ENCODE measurements at regions not wholly inside any gene's neighbourhood (a gene's known extent, or its start where the extent isn't known, plus 50 kb on each side); places are given as distances from the start of the nearest gene placed in this dataset.
"Not testable (repeated sequence)": the region's sequence is repeated elsewhere in the genome, so short reads cannot be mapped to it uniquely, and the experiment has no call there.

DNA sequence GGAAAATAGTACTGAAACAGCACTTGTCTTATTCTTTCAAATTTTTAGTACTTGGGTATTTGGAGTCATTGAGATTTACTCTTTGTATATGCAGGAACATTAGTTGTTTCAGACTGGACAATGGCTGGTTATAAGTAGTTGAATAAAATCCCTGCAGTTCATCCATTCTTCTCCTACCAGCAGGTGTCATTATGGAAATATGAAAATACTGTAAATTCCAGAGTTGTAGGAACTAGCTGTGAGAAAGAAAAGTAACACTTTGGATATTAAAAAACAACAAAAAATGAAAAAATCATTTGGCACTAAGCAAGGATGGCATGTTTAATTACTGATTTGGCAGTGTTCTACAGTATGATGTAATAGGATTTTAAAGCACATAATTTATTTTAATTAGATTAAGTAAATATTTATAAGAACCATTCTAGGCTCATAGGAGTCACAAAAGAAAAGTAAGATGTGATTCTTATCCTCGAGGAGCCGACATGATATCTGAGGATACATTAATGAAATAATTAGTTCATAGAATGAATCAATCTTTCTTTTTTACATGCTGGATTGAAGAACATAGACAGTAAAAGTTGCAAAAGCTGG, 155.3 kb downstream of the KCNRG start:
- intact Hi-C loops (cut with DNase I) = no loop called here
- DNase-seq (no peak), ATAC-seq (ENCODE audit: poor library complexity) (no peak)

DNA sequence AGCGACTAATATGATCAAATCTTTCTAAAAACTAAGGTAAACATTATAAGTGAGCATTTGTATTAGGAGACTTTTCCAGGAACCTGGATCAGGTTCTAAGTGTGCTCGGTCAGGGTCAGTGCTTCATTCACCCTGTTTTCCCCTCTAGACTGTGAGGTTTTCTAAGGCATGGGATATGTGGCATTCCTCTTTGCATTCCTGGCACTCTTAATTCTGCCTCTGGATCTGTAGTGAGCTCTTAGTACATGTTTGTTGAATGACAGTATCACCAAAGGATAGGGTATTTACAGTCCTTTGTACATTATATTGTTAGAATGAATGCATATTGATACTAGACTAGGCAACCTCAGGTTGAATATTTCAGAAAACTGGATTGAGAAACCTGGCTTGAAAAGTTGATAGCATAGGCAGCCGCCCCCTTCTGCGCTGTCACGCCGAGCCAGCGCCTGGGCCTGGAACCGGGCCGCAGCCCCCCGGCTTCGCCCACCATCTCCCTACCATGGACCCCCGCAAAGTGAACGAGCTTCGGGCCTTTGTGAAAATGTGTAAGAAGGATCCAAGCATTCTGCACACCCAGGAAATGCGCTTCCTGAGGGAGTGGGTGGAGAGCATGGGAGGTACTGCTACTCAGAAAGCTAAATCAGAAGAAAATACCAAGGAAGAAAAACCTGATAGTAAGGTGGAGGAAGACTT, 156.5 kb downstream of the KCNRG start:
- intact Hi-C loops (cut with DNase I) = no loop called here

DNA sequence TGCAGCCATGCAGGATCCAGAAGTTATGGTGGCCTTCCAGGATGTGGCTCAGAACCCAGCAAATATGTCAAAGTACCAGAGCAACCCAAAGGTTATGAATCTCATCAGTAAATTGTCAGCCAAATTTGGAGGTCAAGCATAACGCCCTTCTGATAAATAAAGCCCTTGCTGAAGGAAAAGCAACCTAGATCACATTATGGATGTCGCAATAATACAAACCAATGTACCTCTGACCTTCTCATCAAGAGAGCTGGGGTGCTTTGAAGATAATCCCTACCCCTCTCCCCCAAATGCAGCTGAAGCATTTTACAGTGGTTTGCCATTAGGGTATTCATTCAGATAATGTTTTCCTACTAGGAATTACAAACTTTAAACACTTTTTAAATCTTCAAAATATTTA, 157.8 kb downstream of the KCNRG start:
- ATAC-seq (ENCODE audit: poor library complexity); DNase-seq; intact Hi-C loops (cut with DNase I): not testable (repeated sequence)

More for the DNA sequence above, 156.5 kb downstream of the KCNRG start:
- ATAC-seq (ENCODE audit: poor library complexity) (no peak), DNase-seq (no peak)

DNA sequence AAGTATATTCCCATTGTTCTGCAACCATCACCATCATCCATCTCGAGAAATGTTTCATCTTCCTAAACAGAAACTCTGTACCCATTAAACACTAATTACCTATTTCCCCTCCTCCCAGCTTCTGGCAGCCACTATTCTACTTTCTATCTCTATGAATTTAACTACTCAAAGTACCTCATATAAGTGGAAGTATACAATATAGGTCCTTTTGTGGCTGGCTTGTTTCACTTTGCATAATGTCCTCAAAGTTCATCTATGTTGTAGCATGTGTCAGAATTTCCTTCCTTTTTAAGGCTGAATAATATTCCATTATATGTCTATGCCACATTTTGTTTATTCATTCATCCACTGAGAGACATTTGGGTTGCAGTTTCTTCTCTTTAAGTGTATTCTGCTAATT, 159.4 kb downstream of the KCNRG start:
- no peak for ATAC-seq (ENCODE audit: poor library complexity)
- DNase-seq = no peak
- intact Hi-C loops (cut with DNase I) = no loop called here

DNA sequence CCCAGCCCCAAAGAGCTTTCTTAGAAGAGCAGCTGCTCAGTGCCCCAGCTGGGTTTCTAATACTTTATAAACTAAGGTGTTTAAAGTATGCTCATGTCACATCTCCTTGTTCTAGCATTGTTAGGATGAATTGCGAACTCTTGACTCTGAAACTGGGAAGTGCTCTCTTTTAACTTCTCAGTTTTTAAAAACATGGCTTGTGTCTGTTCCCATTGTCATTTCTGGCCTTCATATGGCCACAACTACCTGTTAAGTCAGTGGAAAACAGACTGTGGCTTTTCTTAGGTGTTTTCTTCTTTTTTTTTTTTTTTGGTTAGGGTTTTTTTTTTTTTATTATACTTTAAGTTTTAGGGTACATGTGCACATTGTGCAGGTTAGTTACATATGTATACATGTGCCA, 164.7 kb downstream of the KCNRG start:
- intact Hi-C loops (cut with DNase I) = no loop called here

GRCh38 chr13:50185769-50186763, 170.8 kb downstream of the KCNRG start:
- ATAC-seq (ENCODE audit: poor library complexity); intact Hi-C loops (cut with DNase I); DNase-seq: not testable (repeated sequence)

More for the DNA sequence above, 164.7 kb downstream of the KCNRG start:
- DNase-seq = no peak
- ATAC-seq (ENCODE audit: poor library complexity) = no peak

DNA sequence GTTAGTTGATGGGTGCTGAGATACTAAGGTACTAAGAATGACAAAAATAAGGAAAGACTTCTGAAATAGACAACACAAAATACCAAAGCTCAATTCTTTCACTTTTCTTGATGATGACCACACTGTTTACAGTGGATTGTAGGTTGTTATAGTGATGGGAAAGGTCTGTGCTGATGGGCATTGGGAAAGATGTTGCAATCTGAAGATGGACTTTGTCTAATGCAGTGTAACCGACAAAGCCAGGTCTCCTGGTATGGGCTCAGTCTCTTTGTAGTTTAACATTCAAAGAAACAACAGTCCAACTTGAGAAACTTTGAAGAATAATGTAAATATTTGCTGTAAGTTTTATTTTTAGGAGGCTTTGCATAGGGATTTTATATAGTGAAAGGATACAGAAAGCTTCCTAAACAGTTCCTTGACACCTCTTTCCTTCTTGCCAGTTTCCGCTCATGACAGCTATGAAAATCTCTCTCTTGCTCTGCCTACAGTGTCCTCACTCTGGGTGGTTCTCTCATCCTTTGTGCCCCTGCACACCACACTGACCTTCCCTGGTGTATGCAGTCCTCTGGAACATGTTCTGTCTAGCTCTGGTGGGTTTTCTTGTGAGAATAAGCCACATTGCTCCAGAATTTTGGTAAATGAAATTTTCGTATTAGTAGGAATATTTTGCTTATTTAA, 172.2 kb downstream of the KCNRG start:
- intact Hi-C loops (cut with DNase I) = no loop called here
- DNase-seq = no peak
- no peak for ATAC-seq (ENCODE audit: poor library complexity)

DNA sequence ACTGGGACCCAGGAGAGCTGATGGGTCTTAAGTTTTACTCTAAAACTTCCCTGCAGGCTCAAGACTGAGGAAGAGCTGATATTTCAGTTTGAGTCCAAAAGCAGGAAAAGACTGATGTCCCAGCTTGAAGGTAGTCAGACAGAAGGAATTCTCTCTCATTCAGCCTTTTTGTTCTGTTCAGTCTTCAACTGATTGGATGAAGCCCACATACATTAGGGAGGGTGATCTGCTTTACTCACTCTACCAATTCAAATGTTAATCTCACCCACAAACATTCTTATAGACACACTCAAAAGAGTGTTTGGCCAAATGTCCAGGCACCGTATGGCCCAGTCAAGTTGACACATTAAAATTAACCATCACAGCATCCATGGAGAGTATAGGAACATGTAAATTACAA, 173.5 kb downstream of the KCNRG start:
- intact Hi-C loops (cut with DNase I) = no loop called here
- no peak for ATAC-seq (ENCODE audit: poor library complexity)
- no peak for DNase-seq

- intact Hi-C loops (cut with DNase I) = no loop called here
- ATAC-seq (ENCODE audit: poor library complexity) = no peak
- no peak for DNase-seq
Measured at GRCh38 chr13:50189450-50189849, 174.2 kb downstream of the KCNRG start.

- DNase-seq (no peak), ATAC-seq (ENCODE audit: poor library complexity) (no peak)
- intact Hi-C loops (cut with DNase I) = no loop called here
Measured at GRCh38 chr13:50191004-50191403, 175.8 kb downstream of the KCNRG start.

GRCh38 chr13:50192272-50192813, 177.1 kb downstream of the KCNRG start:
- DNase-seq = no peak
- ATAC-seq (ENCODE audit: poor library complexity) = no peak
- intact Hi-C loops (cut with DNase I) = no loop called here

GRCh38 chr13:50195045-50195444, 179.8 kb downstream of the KCNRG start:
- intact Hi-C loops (cut with DNase I) = no loop called here
- no peak for ATAC-seq (ENCODE audit: poor library complexity)
- no peak for DNase-seq

DNA sequence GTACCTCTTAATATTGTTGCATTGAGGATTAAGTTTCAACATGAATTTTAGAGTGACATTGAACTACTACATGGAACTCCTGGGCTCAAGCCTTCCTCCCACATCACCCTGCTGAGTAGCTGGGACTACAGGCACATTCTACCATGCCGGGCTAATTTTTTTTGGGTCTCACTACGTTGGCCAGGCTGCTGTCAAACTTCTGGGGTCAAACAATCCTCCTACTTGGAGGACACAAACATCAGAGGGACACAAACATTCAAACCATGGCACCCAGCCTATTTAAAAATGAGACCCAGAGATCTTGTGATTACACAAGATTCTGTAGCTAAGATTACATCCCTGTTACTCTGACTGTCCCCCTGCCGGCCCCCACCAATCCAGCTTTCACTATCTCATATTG, 180.9 kb downstream of the KCNRG start:
- DNase-seq = no peak
- intact Hi-C loops (cut with DNase I) = no loop called here
- no peak for ATAC-seq (ENCODE audit: poor library complexity)

- no peak for ATAC-seq (ENCODE audit: poor library complexity)
- intact Hi-C loops (cut with DNase I) = no loop called here
- no peak for DNase-seq
Measured at GRCh38 chr13:50197705-50198104, 182.5 kb downstream of the KCNRG start.

GRCh38 chr13:50198508-50198907, 183.3 kb downstream of the KCNRG start:
- DNase-seq (no peak), ATAC-seq (ENCODE audit: poor library complexity) (peak; percentile 27)

GRCh38 chr13:50200569-50200968, 185.3 kb downstream of the KCNRG start:
- intact Hi-C loops (cut with DNase I) = no loop called here
- ATAC-seq (ENCODE audit: poor library complexity) = no peak
- no peak for DNase-seq

More at GRCh38 chr13:50198508-50198907, 183.3 kb downstream of the KCNRG start:
- intact Hi-C loops (cut with DNase I) = no loop called here

- DNase-seq = no peak
- ATAC-seq (ENCODE audit: poor library complexity) = no peak
- intact Hi-C loops (cut with DNase I) = no loop called here
Measured at GRCh38 chr13:50200988-50201387, 185.7 kb downstream of the KCNRG start.

DNA sequence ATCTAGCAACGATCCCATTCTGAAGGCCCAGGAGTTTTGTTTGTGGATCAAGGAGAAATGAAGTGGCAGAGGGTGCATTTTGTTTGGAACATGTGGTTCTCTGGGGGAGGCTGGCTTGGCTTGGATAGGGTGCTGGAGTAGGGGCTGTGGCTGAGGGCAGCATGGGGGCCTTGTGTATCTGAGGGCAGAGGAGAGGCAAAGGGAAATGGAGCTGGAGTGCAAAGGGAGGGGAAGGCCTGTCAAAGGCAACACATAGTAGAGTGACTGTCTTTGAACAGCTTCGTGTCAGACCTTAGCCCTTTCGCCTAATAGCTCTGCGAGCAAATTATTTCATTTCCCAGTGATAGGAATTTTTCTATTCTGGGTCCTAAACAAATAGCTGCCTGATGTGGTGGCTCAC, 187.2 kb downstream of the KCNRG start:
- intact Hi-C loops (cut with DNase I) = no loop called here
- DNase-seq = no peak
- ATAC-seq (ENCODE audit: poor library complexity) = no peak
